PFSK-1 (cell line): ENCODE measurements at regions not wholly inside any gene's neighbourhood (a gene's known extent, or its start where the extent isn't known, plus 50 kb on each side); places are given as distances from the start of the nearest gene placed in this dataset.

Experiments used
- POLR2AphosphoS5 ChIP-seq: IDR thresholded peaks from 2 replicates; pipeline ENCODE4 v1.6.1; 2012; ENCODE audit warnings: low read depth, mild to moderate bottlenecking, control low read depth, low read length, moderate library complexity
- TF ChIP-seq, protein P1 (sequence below), 2 experiments: IDR thresholded peaks; 2 replicates each; pipeline versions ENCODE4 v1.6.1 to v1.8.0; 2011 to 2012; ENCODE audit warnings: low read depth in 2 of 2, low read length in 2 of 2, control low read depth in 1 of 2, inconsistent platforms in 1 of 2, mild to moderate bottlenecking in 1 of 2, moderate library complexity in 1 of 2; ENCODE audit not compliant: insufficient read depth in 1 of 2

DNA sequence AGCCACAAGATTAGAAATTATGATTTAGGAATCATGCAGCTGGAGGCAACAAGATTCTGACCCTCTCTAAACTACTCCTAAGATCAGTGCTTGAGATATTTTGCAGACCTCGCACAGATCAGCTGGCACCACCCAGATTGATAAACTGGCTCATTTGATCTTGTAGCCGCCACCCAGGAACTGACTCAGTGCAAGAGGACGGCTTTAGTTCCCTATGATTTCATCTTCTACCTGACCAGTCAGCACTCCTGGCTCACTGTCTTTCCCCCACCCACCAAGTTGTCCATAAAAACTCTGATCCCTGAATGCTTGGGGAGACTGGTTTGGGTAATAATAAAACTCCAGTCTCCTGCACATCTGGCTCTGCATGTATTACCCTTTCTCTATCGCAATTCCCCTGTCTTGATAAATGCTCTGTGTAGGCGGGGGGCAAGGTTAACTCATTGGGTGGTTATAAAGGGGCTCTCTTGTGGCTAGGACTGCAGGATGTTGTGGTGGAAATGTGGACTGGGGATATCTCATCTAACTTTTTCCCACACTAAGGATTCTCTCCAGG is 96.1 kb downstream of the ARL6IP6 start:
- no peak for TF ChIP-seq POLR2AphosphoS5
- TF ChIP-seq, protein P1, sequence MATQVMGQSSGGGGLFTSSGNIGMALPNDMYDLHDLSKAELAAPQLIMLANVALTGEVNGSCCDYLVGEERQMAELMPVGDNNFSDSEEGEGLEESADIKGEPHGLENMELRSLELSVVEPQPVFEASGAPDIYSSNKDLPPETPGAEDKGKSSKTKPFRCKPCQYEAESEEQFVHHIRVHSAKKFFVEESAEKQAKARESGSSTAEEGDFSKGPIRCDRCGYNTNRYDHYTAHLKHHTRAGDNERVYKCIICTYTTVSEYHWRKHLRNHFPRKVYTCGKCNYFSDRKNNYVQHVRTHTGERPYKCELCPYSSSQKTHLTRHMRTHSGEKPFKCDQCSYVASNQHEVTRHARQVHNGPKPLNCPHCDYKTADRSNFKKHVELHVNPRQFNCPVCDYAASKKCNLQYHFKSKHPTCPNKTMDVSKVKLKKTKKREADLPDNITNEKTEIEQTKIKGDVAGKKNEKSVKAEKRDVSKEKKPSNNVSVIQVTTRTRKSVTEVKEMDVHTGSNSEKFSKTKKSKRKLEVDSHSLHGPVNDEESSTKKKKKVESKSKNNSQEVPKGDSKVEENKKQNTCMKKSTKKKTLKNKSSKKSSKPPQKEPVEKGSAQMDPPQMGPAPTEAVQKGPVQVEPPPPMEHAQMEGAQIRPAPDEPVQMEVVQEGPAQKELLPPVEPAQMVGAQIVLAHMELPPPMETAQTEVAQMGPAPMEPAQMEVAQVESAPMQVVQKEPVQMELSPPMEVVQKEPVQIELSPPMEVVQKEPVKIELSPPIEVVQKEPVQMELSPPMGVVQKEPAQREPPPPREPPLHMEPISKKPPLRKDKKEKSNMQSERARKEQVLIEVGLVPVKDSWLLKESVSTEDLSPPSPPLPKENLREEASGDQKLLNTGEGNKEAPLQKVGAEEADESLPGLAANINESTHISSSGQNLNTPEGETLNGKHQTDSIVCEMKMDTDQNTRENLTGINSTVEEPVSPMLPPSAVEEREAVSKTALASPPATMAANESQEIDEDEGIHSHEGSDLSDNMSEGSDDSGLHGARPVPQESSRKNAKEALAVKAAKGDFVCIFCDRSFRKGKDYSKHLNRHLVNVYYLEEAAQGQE (IDR thresholded peaks at IDR 0.05; ENCODE audit: insufficient read depth in 1 of 2, low read depth in 2 of 2, low read length in 2 of 2) = no peak
